NCI-H2196 (cell line): ENCODE measurements at regions not wholly inside any gene's neighbourhood (a gene's known extent, or its start where the extent isn't known, plus 50 kb on each side); places are given as distances from the start of the nearest gene placed in this dataset.

Source experiments
- DNase-seq: peaks from one replicate; lab custom pipeline; 2025; ENCODE audit not compliant: unreplicated experiment; lab: John Stamatoyannopoulos, UW

DNA sequence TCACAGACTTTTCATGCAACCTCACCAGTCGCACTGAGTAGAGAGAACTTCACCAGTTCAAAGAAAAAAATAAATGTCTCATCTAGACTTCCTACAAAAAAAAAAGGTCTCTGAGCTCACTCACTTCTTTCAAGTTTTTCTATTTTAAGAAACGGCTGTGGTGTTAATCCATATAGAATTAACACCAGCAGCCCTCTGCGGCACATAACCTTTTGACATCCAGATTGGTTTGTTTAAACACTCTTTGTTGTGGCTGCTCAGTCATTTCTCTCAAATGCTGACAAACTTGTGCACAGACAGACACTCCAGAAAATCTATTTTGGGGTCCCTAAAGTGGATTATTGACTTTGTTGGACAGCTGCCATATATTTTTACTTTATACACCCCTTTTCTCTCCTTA lies 874.9 kb downstream of the EFNB2 start:
- no peak for DNase-seq

DNA sequence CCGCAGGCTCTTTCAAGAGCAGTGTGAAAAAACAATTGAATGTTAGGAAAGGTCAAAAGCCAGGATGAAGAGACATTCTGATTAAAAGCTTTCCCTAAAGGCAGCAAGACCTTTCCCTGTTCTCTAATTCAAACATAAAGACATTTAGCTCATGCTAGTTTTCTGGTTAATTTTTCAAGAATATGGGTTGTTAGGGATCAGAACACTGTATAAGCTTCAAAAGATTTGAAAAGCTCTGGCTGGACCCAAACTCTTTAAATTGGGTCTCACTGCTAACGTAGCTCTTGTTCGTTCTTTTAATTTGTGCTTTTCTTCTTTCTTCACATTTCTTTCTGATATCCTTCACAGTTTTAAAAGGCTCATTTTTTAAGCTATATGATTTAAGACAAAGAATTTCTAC lies 877.0 kb downstream of the EFNB2 start:
- no peak for DNase-seq

DNA sequence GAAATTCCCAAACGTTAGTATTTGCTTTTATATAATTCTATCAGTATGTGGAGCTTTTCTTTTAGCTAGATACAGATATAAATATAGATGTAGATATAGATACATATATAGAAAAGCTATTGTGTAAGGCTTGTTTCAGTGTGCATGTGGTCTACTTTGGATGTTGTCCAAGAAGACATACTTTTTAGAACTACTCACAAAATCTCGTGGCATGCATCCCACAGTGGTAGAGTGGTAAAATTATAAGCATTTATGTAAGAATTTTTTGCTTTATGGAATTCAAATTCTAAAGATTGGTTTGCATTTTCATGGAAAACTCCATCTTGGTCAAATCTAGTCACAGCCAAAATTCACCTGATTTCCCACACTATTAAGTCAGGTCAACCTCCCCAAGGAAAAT lies 880.4 kb downstream of the EFNB2 start:
- no peak for DNase-seq

DNA sequence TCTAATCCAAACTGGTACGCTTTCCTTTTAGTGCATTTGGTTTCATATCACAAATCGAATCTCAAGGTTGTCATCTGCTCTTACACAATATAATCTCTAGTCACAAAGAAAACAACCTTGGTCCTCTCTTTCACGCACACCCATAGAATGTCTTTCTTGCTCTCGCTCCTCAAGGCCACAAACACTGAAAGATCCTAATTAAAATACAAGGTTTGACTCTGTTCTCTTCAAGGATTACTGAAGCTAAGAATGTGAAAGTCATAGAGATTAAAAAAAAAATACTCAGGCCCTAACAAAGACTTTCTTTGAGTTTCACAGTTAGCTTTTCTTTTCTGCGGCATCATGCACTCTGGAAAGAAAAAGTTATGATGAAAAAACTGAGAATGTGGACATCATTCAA lies 891.5 kb downstream of the EFNB2 start:
- DNase-seq = no peak

DNA sequence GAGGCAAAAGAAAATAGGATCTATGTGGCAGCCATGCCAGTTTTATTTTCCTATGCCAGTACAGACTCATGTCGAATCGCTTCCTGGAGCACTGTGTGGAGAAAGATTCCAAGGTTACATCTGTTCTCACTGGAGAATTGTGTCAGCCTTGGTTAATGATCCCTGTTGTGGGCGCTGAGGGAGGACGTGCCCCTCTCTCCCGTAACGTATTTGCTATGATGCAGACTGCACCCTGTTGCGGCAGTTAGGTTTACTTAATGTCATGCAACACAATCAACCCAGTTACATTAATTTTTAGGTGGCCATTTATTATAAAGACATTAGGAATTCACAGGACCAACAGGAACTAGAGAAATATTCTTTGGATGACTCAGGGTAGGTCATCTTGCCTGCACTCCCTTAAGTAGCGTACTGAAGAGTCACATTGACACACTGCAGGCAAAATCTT lies 892.9 kb downstream of the EFNB2 start:
- no peak for DNase-seq

DNA sequence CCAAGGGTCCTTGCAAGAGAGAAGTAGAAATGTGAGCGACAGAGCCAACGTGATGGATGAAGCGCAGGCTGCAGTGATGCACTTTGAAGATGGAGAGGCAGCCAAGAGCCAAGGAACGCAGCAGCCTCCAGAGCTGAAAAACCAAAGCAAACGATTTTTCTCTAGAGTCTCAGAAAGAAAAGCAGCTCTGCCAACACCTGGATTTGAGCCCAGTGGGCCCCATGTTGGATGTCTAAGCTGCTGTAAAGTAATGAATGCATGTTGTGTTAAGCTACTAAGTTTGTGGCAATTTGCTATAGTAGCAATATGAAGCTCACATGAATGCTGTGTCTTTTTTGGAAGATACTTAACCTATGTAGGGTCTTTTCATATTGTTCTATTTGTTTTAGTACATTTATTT lies 894.3 kb downstream of the EFNB2 start:
- DNase-seq = no peak

DNA sequence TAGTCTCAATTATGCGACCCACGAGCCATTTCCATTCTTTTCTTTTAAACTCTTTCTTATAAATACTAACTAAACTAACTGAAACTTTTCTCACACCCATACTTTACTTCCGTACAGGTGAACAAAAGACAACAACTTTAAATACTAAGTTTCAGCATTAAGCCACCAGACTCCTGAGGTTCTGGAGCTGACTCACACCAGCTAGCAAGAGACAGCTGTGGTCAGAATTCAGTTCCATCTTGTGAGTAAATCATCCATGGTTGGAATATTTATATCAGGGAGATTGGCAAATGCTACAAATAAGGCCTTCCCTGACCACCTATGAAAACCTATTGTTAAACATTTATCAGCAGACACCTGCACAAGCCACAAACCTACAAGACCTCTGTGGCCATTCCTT lies 897.0 kb downstream of the EFNB2 start:
- no peak for DNase-seq

DNA sequence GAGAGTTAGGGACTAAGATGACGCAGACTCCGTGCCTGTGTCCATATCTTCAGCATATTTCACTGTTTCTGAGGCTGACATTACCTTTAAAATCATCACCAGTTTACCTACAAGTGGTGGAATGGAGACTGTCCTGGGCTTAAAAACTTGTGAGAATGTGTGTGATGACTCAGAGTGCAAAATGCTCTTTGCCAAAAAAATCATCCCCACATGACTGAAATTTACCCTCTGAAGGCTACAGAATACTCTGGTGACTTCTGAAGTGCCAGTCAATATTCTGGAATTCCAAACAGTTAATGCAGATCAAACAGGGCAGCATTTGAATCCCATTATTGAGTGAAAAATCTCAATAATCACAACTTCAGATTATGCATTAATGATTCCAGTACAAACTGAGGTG lies 901.4 kb downstream of the EFNB2 start:
- DNase-seq = no peak

DNA sequence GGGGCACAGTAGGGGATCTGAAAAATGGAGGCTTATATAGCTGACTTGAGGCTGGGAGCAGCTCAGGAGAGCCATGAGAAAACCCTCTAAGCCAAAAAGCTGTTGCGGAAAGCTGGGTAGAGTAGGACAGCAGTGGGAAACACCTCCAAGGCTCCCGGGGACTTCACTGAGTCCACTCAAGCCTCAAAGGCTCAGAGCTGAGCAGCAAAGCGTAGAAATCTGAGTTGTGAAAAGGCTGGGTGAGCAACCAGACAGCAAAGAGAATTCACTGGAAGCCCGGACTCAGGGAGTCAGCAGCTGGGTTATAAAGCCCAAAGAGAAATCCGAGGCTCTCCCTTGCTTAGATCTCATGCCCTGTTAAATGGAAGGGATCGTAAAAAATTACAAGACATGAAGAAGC lies 905.0 kb downstream of the EFNB2 start:
- DNase-seq = no peak

DNA sequence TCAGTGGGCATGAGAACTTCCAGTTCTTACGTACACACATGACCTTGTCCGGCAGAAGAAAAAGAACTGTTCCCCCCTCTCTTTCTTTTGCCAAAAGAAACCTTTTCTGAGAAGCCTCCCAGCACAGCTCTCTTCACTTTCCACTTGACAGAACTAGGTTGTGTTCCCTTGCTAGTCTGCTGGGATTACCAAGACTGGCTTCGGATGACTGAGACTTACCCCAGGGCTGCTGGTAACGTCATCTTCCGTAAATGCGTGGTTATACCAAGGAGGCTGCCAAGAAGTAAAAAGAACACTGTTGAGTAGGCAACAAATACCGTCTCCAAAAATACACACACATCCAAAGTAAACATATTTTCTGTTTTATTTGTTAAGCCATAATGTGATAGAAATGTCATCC lies 908.2 kb downstream of the EFNB2 start:
- DNase-seq = no peak

DNA sequence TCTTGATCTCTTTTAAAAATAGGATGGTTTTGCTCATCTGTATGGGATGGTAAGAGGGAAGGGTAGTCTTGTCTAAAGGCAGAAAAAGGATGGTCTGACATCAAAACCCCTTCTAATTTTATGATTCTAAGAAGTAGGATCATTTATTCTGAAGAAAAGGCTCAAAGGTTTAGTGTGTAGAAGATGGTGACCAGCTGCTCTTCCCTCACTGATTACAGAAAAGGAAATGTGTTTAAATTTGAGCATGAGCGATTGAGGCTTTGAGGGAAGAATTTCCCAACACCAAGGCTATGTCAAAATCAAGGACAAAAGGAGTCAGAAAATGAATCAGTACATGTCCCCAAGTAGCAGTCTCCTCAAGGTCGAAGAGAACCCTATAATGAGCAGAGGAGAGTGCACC lies 909.8 kb downstream of the EFNB2 start:
- no peak for DNase-seq

DNA sequence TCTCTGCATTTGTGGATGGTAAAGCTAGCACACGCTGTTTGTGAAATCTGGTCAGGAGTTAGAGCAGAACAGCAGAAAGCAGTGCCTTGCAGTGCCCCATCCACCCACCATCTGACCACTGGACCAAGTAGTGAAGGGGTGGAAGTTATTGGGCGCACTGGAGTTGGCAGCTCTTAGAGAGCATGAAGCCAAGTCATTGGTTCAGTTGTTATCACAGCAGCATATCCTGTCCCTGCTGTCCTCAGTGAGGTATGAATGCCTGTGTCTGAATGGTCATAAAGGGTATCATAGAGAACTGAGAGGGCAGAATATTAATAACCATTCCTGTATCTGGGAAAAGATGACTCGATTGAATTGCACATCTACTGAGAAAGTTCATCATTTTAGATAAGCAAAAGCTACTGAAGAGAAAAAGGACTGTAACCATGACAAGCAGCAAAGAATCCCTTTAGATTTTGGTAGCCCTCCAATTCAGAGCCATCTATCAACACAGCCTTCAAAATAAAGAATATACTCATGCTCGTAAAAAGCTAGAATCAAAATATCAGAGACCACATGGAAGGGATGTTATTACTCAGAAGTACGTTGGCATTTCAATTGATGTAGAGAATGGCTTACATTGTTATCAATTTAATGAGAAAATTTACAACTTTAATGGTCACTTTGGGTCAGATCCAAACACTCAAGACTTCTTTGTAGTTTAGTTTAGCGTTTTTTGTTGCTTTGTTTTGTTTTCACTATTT lies 919.0 kb downstream of the EFNB2 start:
- DNase-seq = no peak

DNA sequence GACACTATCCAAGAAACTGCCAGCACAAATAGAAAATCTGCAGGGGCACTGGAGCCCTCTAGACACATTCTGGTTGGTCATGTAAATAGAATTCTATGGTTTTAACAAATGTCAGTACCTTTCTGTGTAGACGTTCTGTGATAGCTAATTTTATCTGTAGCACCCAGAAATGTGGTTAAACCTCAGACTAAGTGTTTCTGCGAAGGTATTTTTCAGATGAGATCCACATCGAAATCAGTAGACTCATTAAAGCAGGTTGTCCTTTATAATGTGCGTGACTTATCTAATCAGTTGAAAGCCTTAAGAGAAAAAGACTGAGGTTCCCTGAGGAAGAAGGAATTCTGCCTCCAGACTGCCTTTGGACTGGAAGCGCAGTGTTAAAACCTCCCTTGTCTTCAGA lies 922.9 kb downstream of the EFNB2 start:
- no peak for DNase-seq

DNA sequence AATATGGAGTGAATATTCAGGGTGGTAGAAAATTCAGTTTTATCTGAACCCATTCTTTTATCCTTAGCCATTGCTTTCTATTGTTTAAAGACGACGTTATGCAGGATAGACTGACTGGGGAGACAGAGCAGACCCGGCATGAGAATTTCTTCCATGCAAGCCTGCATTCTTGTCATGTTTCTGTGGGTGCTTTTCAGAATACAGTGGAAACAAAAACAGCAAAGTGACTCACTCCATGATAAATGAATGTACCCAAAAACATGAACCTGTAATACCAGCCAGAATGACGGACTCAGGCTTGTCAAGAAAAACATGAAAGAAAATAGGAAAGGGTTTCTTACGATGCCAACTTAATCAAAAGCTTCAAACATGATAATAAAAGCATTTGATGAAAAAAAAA lies 924.0 kb downstream of the EFNB2 start:
- DNase-seq = no peak

DNA sequence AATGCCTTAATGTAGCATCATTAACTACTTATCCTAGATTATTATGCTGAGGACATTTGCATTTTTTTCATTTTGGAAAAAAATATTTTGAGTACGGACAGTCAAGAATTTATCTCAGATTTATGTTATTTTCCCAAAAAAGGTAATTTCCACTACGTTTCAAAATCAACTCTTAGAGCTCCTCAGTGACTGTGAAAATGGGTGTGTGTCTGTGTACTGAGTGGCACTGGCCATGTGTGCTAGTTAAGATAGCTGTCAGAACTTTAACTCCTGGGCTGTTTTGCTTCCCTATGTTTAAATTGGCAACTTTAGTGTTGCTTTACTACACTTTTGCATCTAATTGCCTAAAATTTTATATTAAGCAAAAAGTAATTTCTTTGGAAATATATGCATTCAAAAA lies 927.4 kb downstream of the EFNB2 start:
- DNase-seq = no peak

DNA sequence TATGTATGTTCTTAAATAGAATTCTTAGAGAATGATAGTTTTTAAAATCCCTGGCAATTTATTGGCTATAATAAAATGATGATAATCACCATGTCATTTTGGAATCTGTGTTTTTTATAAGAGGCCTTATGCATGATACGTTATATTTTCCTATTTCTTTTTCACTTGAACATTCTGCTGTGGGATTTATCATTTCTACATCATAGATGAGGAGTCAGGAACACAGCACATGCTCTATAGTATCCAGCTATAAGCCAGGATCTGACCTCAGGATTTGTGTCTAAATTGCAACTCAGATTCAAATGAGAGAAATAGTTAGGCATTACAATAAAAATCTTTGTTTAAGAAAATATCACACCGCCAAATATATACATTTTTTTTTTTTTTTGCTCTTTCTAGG lies 928.0 kb downstream of the EFNB2 start:
- DNase-seq = no peak

DNA sequence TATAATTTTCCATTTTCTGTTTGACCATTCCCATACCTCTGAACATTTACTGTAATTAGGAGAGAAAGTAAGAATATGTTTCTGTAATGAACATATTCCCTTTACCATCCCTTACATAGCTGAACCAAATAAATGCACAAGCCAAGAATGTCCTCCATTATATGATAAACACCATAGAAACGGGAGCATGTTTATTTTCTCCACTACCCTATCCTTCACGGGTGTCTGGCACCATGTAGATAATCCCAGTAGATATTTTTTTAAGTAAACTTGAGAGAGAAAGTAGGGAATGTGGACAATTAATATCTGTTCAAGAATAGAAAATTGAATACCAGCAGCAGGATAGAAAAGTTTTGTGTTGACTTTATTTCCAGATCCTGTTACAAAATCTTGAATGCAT lies 928.4 kb downstream of the EFNB2 start:
- DNase-seq = no peak

DNA sequence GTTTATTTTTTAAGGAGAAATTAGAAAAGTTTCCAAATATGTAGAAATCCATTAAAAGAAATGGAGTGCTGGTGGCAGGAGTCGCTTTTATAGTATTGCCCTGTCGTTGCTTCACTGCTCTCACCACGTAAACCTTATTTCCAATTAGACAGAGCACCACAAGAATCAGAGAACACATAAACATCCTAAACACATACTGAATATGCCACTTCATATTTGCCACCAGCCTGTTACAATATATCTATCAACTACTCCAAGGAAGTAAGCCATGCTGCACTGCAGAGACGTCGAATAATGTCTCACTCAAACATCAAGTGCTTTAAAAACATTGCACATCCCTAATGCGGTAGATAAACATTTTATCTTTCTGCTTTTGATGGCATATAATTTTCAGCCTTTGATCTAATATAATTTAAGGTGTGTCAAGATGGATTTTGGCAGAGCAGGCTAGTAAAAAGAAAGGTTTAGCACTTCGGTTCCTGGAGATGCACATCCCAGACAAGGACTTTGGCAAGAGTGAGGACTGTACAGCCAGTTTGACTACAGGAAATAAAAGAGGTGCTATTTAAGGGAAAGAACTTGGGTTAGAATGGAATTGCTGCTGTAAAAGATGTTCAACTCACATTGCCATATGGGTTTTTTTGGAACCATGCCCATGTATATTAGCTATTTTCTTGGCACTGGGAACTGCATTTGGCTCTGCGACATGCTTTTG lies 932.3 kb downstream of the EFNB2 start:
- DNase-seq = no peak

DNA sequence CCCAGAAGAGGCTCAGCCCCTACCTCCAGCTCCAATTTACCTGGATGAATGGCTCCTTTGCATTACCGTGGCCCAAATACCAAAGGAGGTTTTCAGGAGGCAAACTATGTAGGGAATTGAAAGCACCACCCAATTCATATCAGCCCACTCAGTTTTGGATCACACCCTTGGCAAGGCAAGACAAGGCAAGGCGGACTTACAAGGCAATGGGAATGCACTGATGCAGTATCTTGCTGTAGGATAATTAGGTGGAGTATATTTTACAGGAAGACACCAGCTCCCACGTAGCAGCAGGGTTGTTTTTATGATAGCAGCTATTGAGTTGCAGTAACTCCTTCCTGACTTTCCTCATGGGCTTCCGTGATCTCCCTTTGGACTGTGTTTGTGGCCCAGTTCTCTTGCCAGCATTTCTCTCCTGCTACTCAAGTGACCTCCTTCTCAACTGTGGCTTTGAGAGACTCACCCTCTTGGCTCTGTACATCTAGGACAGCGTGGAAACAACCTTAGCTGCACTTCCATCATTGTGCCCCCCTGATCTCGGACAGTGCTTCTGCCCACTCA lies 935.9 kb downstream of the EFNB2 start:
- DNase-seq = no peak

DNA sequence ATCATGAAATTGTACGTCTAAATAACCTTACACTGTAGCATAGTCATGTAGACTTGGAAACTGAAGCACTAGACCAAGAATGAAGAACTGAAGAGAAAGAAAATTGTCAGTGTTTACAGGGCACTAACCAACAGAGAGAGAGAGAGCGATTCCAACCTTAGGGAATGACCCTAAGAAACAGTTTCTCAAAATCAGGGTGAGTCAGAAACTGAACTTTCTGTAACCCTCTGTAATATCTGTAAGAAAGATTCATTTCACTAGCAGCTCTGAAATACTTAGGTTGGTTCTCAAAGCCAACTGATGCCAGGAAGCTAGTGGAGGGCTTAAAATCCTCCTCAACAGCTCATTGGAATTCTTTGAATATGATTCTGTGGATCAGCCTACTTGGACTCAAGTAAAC lies 936.9 kb downstream of the EFNB2 start:
- no peak for DNase-seq

DNA sequence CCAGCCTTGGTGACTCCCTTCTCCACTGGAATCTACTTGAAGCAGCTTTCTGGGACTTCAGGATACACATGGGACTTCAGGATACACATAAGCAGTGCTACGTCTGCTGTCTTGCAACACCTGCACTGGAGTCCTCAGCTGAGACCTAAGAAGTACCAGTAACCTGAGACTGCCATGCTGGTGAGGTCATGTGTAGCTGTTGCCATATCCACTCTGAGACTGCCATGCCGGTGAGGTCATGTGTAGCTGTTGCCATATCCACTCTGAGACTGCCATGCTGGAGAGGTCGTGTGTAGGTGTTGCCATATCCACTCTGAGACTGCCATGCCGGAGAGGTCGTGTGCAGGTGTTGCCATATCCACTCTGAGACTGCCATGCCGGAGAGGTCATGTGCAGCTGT lies 937.9 kb downstream of the EFNB2 start:
- no peak for DNase-seq

DNA sequence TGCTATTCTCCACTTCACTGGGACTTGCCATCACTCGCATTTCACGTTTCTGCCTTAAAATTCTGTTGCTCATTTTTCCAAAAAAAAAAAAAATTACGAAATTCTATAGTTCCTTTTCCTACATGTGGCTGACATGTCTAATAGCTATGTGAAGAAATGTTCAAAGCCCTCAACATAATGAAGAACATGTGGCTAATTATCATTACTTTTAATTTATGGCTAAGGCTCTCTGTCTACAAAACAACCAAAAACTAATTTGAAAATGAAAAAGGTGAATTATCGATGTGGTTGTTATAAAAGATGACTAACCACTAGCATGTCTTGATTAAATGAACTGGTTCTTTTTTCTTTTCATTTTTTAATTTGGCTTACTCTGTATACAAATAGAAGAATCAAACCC lies 940.0 kb downstream of the EFNB2 start:
- DNase-seq = no peak

DNA sequence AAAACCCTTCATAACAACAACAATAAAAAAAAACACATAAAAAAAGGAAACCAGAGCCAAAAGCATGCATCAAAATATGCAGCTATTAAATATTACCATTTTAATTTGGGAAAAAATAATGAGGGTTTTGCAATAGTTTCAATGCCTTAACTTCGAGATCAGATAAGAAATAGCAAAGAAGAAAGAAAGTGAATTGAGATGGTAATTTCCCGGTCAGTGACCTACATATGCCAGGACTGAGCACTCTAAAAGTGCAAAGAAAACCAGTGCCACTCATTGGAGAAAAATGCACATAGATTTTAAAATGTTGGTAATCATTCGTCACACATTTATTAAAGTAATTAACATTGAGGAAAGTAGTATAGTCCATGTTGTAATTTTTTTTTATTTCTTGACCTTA lies 944.2 kb downstream of the EFNB2 start:
- DNase-seq = no peak
